Panc1 (cell line): ENCODE measurements at regions not wholly inside any gene's neighbourhood (a gene's known extent, or its start where the extent isn't known, plus 50 kb on each side); places are given as distances from the start of the nearest gene placed in this dataset.

Experiments
- ATAC-seq: fragments of 200-7000 bp; cut with Tn5 transposase; 2 replicates; pipeline ENCODE4 v1.9.1; 2020; ENCODE audit warnings: mild to moderate bottlenecking, moderate library complexity
- BruUV-seq: library from RNA; stranded (reverse); fragments of 400-500 nt; replicated peaks from 2 replicates; lab custom pipeline; 2021; lab: Mats Ljungman, UMichigan
- CTCF ChIA-PET: fragments of 300-600 bp; sonication (Branson Sonifier 250); formaldehyde crosslinking; loops from one replicate; lab custom pipeline; 2022; ENCODE audit warnings: antibody characterized with exemption; lab: Charles Lee
- POLR2A ChIA-PET: fragments of 300-600 bp; sonication (Branson Sonifier 250); formaldehyde crosslinking; loops from one replicate; lab custom pipeline; 2022; ENCODE audit warnings: antibody characterized with exemption; lab: Charles Lee
- DNase-seq: peaks from one replicate; pipeline ENCODE4 v3.0.0-alpha.2; 2010; ENCODE audit warnings: low read depth, low spot score
- H3K27ac ChIP-seq: 2 replicates; pipeline ENCODE4 v1.5.1; 2011; ENCODE audit warnings: mild to moderate bottlenecking, low read length, inconsistent platforms
- H3K27me3 ChIP-seq: fragments of 200-500 bp; sonication (Bioruptor generic); 2 replicates; pipeline ENCODE4 v1.6.0; 2014; ENCODE audit warnings: low read length, inconsistent platforms; ENCODE audit not compliant: control insufficient read depth, insufficient read depth
- H3K36me3 ChIP-seq: fragments of 200-500 bp; sonication (Bioruptor generic); 2 replicates; pipeline ENCODE4 v1.5.1; 2014; ENCODE audit warnings: inconsistent platforms, mild to moderate bottlenecking, low read length, moderate library complexity; ENCODE audit not compliant: control insufficient read depth, insufficient read depth
- H3K4me1 ChIP-seq: 2 replicates; pipeline ENCODE4 v1.5.1; 2011; ENCODE audit warnings: inconsistent platforms, mild to moderate bottlenecking, low read length, moderate library complexity; ENCODE audit not compliant: control insufficient read depth, insufficient read depth
- H3K4me3 ChIP-seq, 2 experiments: 2 replicates each; pipeline ENCODE4 v1.5.1; 2011 to 2012; ENCODE audit warnings: low read depth in 2 of 2, low read length in 2 of 2, mild to moderate bottlenecking in 2 of 2, inconsistent platforms in 1 of 2, moderate library complexity in 1 of 2
- H3K9me3 ChIP-seq: fragments of 200-500 bp; sonication (Bioruptor generic); 2 replicates; pipeline ENCODE4 v1.5.1; 2014; ENCODE audit warnings: low read depth, mild to moderate bottlenecking, inconsistent platforms, low read length, moderate library complexity; ENCODE audit not compliant: control insufficient read depth, insufficient read depth
- CTCF ChIP-seq: fragments of 450-650 bp; IDR thresholded peaks from 2 replicates; pipeline ENCODE4 v1.5.1; 2017; ENCODE audit warnings: mild to moderate bottlenecking
- POLR2AphosphoS5 ChIP-seq: IDR thresholded peaks from 2 replicates; pipeline ENCODE4 v1.6.1; 2012; ENCODE audit warnings: mild to moderate bottlenecking, low read depth, low read length, moderate library complexity
- REST ChIP-seq, 2 experiments: IDR thresholded peaks; 2 replicates each; pipeline ENCODE4 v1.6.1; 2011 to 2012; ENCODE audit warnings: low read depth in 2 of 2, control low read depth in 1 of 2, low read length in 1 of 2, mild to moderate bottlenecking in 1 of 2, moderate library complexity in 1 of 2; ENCODE audit not compliant: insufficient read depth in 1 of 2
- SIN3A ChIP-seq: IDR thresholded peaks from 2 replicates; pipeline ENCODE4 v1.6.1; 2012; ENCODE audit warnings: low read depth, mild to moderate bottlenecking, low read length, moderate library complexity, borderline replicate concordance; ENCODE audit not compliant: insufficient read depth
- TCF7L2 ChIP-seq: IDR thresholded peaks from 2 replicates; pipeline ENCODE4 v1.6.1; 2011; ENCODE audit warnings: mild to moderate bottlenecking, low read depth, low read length, inconsistent platforms
- in situ Hi-C: cut with HindIII; loops from 2 replicates; pipeline ENCODE4 v1.10.0; 2016; ENCODE audit warnings: low sequenced_read_pairs, low pct_unique_long_range_greater_than_20kb
- intact Hi-C: fragments of 100-400 bp; cut with micrococcal nuclease; formaldehyde crosslinking; loops from one replicate; pipeline ENCODE4 v1.10.0; 2022; ENCODE audit not compliant: unreplicated experiment

GRCh38 chr4:174135530-174135929 lies 147.9 kb downstream of the FBXO8 start:
- in situ Hi-C loops (no loop called here), intact Hi-C loops (no loop called here)
- Histone ChIP-seq H3K36me3 (no peaks in the 10 kb centered on the region), H3K4me3 (peak overlapping the region; percentile 9 to 14; a peak in 3 of 4 replicates), H3K27me3 (no peaks in the 10 kb centered on the region), H3K9me3 (no peaks in the 10 kb centered on the region), H3K4me1 (no peaks in the 10 kb centered on the region), H3K27ac (no peak overlapping the region)
- ChIA-PET POLR2A (no interaction called here), CTCF (no interaction called here)
- ATAC-seq (no peak), DNase-seq (no peak)
- BruUV-seq: no TSS peak
- TF ChIP-seq SIN3A: no peak
- TF ChIP-seq TCF7L2: no peak
- TF ChIP-seq POLR2AphosphoS5: no peak
- no peak for TF ChIP-seq REST (IDR thresholded peaks at IDR 0.05; ENCODE audit: insufficient read depth in 1 of 2, low read depth in 2 of 2, low read length in 1 of 2)
- no peak for TF ChIP-seq CTCF

- H3K4me3 ChIP-seq: no peak overlapping the region
- in situ Hi-C loops (no loop called here), intact Hi-C loops (no loop called here)
- H3K9me3 ChIP-seq: no peaks in the 10 kb centered on the region
- ATAC-seq (no peak), DNase-seq (no peak)
- TF ChIP-seq POLR2AphosphoS5 (no peak), REST (IDR thresholded peaks at IDR 0.05; ENCODE audit: insufficient read depth in 1 of 2, low read depth in 2 of 2, low read length in 1 of 2) (no peak), CTCF (no peak), TCF7L2 (no peak), SIN3A (no peak)
- ChIA-PET POLR2A (no interaction called here), CTCF (no interaction called here)
- no peaks in the 10 kb centered on the region for H3K36me3 ChIP-seq
- H3K27ac ChIP-seq: no peak overlapping the region
- H3K27me3 ChIP-seq: no peaks in the 10 kb centered on the region
- H3K4me1 ChIP-seq: no peaks in the 10 kb centered on the region
- BruUV-seq: no TSS peak
Observed at GRCh38 chr4:174134361-174134760, 149.1 kb downstream of the FBXO8 start.
